ENCODE measurements at regions not wholly inside any gene's neighbourhood (a gene's known extent, or its start where the extent isn't known, plus 50 kb on each side); places are given as distances from the start of the nearest gene placed in this dataset.

- no peak overlapping the region for H3K4me3 ChIP-seq (ENCODE audit: low read depth, low read length)
- no peaks in the 10 kb centered on the region for H3K4me1 ChIP-seq (ENCODE audit: control insufficient read depth, insufficient read depth, low read length)
- no peaks in the 10 kb centered on the region for H3K36me3 ChIP-seq (ENCODE audit: control insufficient read depth, insufficient read depth, low read length)
- no peak overlapping the region for H3K9ac ChIP-seq (ENCODE audit: low read depth, low read length)
- no peaks in the 10 kb centered on the region for H3K27me3 ChIP-seq (ENCODE audit: control insufficient read depth, insufficient read depth, low read length)
- no peaks in the 10 kb centered on the region for H3K9me3 ChIP-seq (ENCODE audit: control insufficient read depth, insufficient read depth, low read length)
Observed at GRCh38 chr2:125681976-125682805, 973.8 kb upstream of the GYPC start.

DNA sequence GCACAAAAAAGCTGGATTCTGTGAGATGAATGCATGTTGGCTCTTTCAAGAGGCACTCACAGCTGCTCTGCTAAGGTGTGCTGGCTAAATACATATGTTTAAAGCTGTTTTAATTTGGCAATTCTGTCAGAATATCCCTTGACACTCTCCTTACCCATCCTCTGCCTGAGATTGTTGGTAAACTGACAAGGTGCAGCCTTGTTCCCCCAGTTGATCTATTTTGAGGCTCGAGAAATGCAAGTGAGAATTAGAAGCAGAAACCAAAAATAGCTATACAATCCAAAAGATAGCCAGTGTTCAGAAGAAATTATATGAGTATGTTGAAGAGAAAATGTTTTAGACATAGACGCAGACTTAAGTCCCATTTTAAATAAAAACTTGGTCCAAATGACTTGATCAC lies 971.7 kb upstream of the GYPC start:
- no peak overlapping the region for H3K9ac ChIP-seq (ENCODE audit: low read depth, low read length)
- no peaks in the 10 kb centered on the region for H3K4me1 ChIP-seq (ENCODE audit: control insufficient read depth, insufficient read depth, low read length)
- no peaks in the 10 kb centered on the region for H3K27me3 ChIP-seq (ENCODE audit: control insufficient read depth, insufficient read depth, low read length)
- H3K36me3 ChIP-seq (ENCODE audit: control insufficient read depth, insufficient read depth, low read length), result no peaks in the 10 kb centered on the region
- H3K4me3 ChIP-seq (ENCODE audit: low read depth, low read length), result no peak overlapping the region
- H3K9me3 ChIP-seq (ENCODE audit: control insufficient read depth, insufficient read depth, low read length), result no peaks in the 10 kb centered on the region

DNA sequence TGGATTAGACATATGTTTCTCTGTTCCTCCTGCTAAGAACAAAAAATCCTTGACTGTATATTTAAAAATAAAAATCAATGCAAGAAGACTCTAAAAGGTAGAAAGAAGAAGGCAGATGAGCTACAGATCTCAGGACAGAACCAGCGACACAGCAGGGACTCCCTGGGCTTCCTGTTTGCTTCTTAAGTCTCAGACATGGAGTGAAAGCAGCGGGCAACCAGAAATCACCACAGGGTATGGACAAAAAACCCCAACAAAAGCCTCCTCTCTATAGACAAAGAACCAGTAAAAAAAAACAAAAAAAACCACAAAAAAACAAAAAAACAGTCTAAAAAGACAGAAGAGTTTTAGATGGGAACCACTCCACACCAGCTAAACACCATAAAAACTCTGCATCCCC lies 971.0 kb upstream of the GYPC start:
- H3K27me3 ChIP-seq (ENCODE audit: control insufficient read depth, insufficient read depth, low read length), result no peaks in the 10 kb centered on the region
- H3K4me3 ChIP-seq (ENCODE audit: low read depth, low read length), result no peak overlapping the region
- no peaks in the 10 kb centered on the region for H3K9me3 ChIP-seq (ENCODE audit: control insufficient read depth, insufficient read depth, low read length)
- no peaks in the 10 kb centered on the region for H3K4me1 ChIP-seq (ENCODE audit: control insufficient read depth, insufficient read depth, low read length)
- no peak overlapping the region for H3K9ac ChIP-seq (ENCODE audit: low read depth, low read length)
- H3K36me3 ChIP-seq (ENCODE audit: control insufficient read depth, insufficient read depth, low read length), result no peaks in the 10 kb centered on the region

- Histone ChIP-seq H3K36me3 (ENCODE audit: control insufficient read depth, insufficient read depth, low read length) (no peaks in the 10 kb centered on the region), H3K9ac (ENCODE audit: low read depth, low read length) (no peak overlapping the region)
Observed at GRCh38 chr2:125696560-125696959, 959.4 kb upstream of the GYPC start.

GRCh38 chr2:125698280-125698679 lies 957.7 kb upstream of the GYPC start:
- Histone ChIP-seq H3K9ac (ENCODE audit: low read depth, low read length) (no peak overlapping the region), H3K4me3 (ENCODE audit: low read depth, low read length) (no peak overlapping the region), H3K9me3 (ENCODE audit: control insufficient read depth, insufficient read depth, low read length) (no peaks in the 10 kb centered on the region), H3K4me1 (ENCODE audit: control insufficient read depth, insufficient read depth, low read length) (no peaks in the 10 kb centered on the region), H3K36me3 (ENCODE audit: control insufficient read depth, insufficient read depth, low read length) (no peaks in the 10 kb centered on the region), H3K27me3 (ENCODE audit: control insufficient read depth, insufficient read depth, low read length) (no peaks in the 10 kb centered on the region)

More at GRCh38 chr2:125696560-125696959, 959.4 kb upstream of the GYPC start:
- H3K27me3 ChIP-seq (ENCODE audit: control insufficient read depth, insufficient read depth, low read length), result no peaks in the 10 kb centered on the region
- no peak overlapping the region for H3K4me3 ChIP-seq (ENCODE audit: low read depth, low read length)
- H3K4me1 ChIP-seq (ENCODE audit: control insufficient read depth, insufficient read depth, low read length), result no peaks in the 10 kb centered on the region
- H3K9me3 ChIP-seq (ENCODE audit: control insufficient read depth, insufficient read depth, low read length), result no peaks in the 10 kb centered on the region

- no peaks in the 10 kb centered on the region for H3K27me3 ChIP-seq (ENCODE audit: control insufficient read depth, insufficient read depth, low read length)
Observed at GRCh38 chr2:125701070-125701469, 954.9 kb upstream of the GYPC start.

DNA sequence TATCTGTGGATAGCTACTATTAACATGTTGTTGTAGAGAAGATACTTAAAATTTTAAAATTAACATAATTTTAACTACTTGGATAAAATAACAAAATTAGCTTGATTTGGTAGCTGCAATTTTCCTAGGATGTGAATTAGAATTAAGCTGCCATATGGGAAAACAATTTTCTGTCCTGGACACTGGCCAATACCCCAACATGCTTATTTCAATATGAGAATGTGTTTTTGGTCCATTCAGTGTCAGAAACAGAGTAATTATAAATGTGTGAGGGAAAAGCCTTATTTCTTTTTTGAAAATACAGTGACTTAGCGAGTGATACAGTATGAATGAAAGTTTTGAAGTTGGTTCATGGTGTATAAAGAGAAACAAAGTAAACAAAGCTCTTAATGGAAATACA lies 948.3 kb upstream of the GYPC start:
- Histone ChIP-seq H3K4me3 (ENCODE audit: low read depth, low read length) (no peak overlapping the region), H3K4me1 (ENCODE audit: control insufficient read depth, insufficient read depth, low read length) (no peaks in the 10 kb centered on the region), H3K36me3 (ENCODE audit: control insufficient read depth, insufficient read depth, low read length) (no peaks in the 10 kb centered on the region), H3K9me3 (ENCODE audit: control insufficient read depth, insufficient read depth, low read length) (no peaks in the 10 kb centered on the region), H3K27me3 (ENCODE audit: control insufficient read depth, insufficient read depth, low read length) (no peaks in the 10 kb centered on the region), H3K9ac (ENCODE audit: low read depth, low read length) (no peak overlapping the region)

More at GRCh38 chr2:125701070-125701469, 954.9 kb upstream of the GYPC start:
- no peaks in the 10 kb centered on the region for H3K9me3 ChIP-seq (ENCODE audit: control insufficient read depth, insufficient read depth, low read length)
- no peak overlapping the region for H3K9ac ChIP-seq (ENCODE audit: low read depth, low read length)
- no peaks in the 10 kb centered on the region for H3K36me3 ChIP-seq (ENCODE audit: control insufficient read depth, insufficient read depth, low read length)
- no peak overlapping the region for H3K4me3 ChIP-seq (ENCODE audit: low read depth, low read length)
- H3K4me1 ChIP-seq (ENCODE audit: control insufficient read depth, insufficient read depth, low read length), result no peaks in the 10 kb centered on the region

GRCh38 chr2:125710561-125710960 lies 945.4 kb upstream of the GYPC start:
- no peaks in the 10 kb centered on the region for H3K36me3 ChIP-seq (ENCODE audit: control insufficient read depth, insufficient read depth, low read length)
- no peaks in the 10 kb centered on the region for H3K4me1 ChIP-seq (ENCODE audit: control insufficient read depth, insufficient read depth, low read length)

GRCh38 chr2:125711075-125711474 lies 944.9 kb upstream of the GYPC start:
- Histone ChIP-seq H3K9ac (ENCODE audit: low read depth, low read length) (no peak overlapping the region), H3K27me3 (ENCODE audit: control insufficient read depth, insufficient read depth, low read length) (no peaks in the 10 kb centered on the region), H3K4me1 (ENCODE audit: control insufficient read depth, insufficient read depth, low read length) (no peaks in the 10 kb centered on the region), H3K4me3 (ENCODE audit: low read depth, low read length) (no peak overlapping the region), H3K36me3 (ENCODE audit: control insufficient read depth, insufficient read depth, low read length) (no peaks in the 10 kb centered on the region), H3K9me3 (ENCODE audit: control insufficient read depth, insufficient read depth, low read length) (no peaks in the 10 kb centered on the region)

More at GRCh38 chr2:125710561-125710960, 945.4 kb upstream of the GYPC start:
- H3K9me3 ChIP-seq (ENCODE audit: control insufficient read depth, insufficient read depth, low read length), result no peaks in the 10 kb centered on the region
- no peak overlapping the region for H3K4me3 ChIP-seq (ENCODE audit: low read depth, low read length)
- H3K27me3 ChIP-seq (ENCODE audit: control insufficient read depth, insufficient read depth, low read length), result no peaks in the 10 kb centered on the region
- no peak overlapping the region for H3K9ac ChIP-seq (ENCODE audit: low read depth, low read length)

DNA sequence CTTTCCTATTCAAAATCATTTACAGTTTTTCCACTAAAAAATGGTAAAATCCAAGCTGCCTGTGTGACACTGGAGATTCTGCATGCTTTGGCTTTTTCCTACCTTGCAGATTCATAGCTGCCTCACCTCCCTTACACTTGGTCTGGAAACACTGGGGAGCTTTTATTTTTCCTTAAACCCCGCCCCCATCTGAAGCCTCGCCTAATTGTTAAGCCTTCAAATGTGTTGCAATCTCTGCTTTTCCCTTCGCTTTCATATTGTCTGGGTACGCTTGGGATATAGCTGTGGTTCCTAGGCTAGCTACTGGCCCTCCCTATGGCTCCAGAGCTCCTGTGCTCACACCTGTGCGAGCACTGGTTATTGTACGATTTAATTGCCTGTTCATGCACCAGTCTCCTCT lies 942.4 kb upstream of the GYPC start:
- Histone ChIP-seq H3K4me3 (ENCODE audit: low read depth, low read length) (no peak overlapping the region), H3K9me3 (ENCODE audit: control insufficient read depth, insufficient read depth, low read length) (no peaks in the 10 kb centered on the region), H3K4me1 (ENCODE audit: control insufficient read depth, insufficient read depth, low read length) (no peaks in the 10 kb centered on the region), H3K27me3 (ENCODE audit: control insufficient read depth, insufficient read depth, low read length) (no peaks in the 10 kb centered on the region), H3K36me3 (ENCODE audit: control insufficient read depth, insufficient read depth, low read length) (no peaks in the 10 kb centered on the region), H3K9ac (ENCODE audit: low read depth, low read length) (no peak overlapping the region)

GRCh38 chr2:125721072-125721721 lies 934.8 kb upstream of the GYPC start:
- no peak overlapping the region for H3K4me3 ChIP-seq (ENCODE audit: low read depth, low read length)
- H3K9me3 ChIP-seq (ENCODE audit: control insufficient read depth, insufficient read depth, low read length), result no peaks in the 10 kb centered on the region
- no peaks in the 10 kb centered on the region for H3K27me3 ChIP-seq (ENCODE audit: control insufficient read depth, insufficient read depth, low read length)
- no peaks in the 10 kb centered on the region for H3K36me3 ChIP-seq (ENCODE audit: control insufficient read depth, insufficient read depth, low read length)
- H3K4me1 ChIP-seq (ENCODE audit: control insufficient read depth, insufficient read depth, low read length), result no peaks in the 10 kb centered on the region
- no peak overlapping the region for H3K9ac ChIP-seq (ENCODE audit: low read depth, low read length)

GRCh38 chr2:125730921-125731320 lies 925.0 kb upstream of the GYPC start:
- no peak overlapping the region for H3K9ac ChIP-seq (ENCODE audit: low read depth, low read length)
- H3K4me3 ChIP-seq (ENCODE audit: low read depth, low read length), result no peak overlapping the region
- H3K9me3 ChIP-seq (ENCODE audit: control insufficient read depth, insufficient read depth, low read length), result no peaks in the 10 kb centered on the region
- no peaks in the 10 kb centered on the region for H3K27me3 ChIP-seq (ENCODE audit: control insufficient read depth, insufficient read depth, low read length)
- H3K4me1 ChIP-seq (ENCODE audit: control insufficient read depth, insufficient read depth, low read length), result no peaks in the 10 kb centered on the region
- no peaks in the 10 kb centered on the region for H3K36me3 ChIP-seq (ENCODE audit: control insufficient read depth, insufficient read depth, low read length)

Data from iPS-15b (cell line).